ENCODE measurements at regions not wholly inside any gene's neighbourhood (a gene's known extent, or its start where the extent isn't known, plus 50 kb on each side); places are given as distances from the start of the nearest gene placed in this dataset.
A peak's percentile ranks its signal among the peaks of the same experiment; 100 is the strongest.

DNA sequence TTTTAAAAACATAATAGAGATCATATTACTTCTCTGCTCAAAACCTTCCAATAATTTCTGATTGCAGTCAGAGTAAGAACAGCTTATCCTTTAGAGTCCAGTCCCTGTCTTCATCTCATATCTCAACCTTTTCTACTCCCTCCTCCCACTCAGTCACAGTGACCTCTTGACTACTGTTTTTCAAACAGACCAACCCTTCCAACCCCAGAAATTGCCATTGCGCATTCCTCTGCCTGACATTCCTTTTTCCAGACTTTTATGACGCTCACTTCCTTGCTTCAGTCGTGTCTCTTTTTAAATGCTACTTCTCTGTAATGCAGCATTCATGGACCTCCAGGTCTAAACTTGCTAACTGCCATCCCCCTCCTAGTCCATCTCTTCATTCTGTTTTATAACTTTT lies 800.5 kb downstream of the BRINP1 start:
- H3K36me3 Mint-ChIP-seq = no peaks in the 10 kb centered on the region
- POLR2A ChIA-PET (ENCODE audit: partially characterized antibody) = no interaction called here
- Histone ChIP-seq H3K9me3 (ENCODE audit: control insufficient read depth in 1 of 2, low read length in 2 of 2) (no peaks in the 10 kb centered on the region), H3K27me3 (ENCODE audit: insufficient read depth, low read length) (no peaks in the 10 kb centered on the region), H3K4me3 (ENCODE audit: low read length in 2 of 2) (no peak overlapping the region), H3K36me3 (ENCODE audit: insufficient read depth, low read length) (no peaks in the 10 kb centered on the region), H3K4me1 (ENCODE audit: insufficient read depth, low read length) (no peaks in the 10 kb centered on the region), H3K27ac (ENCODE audit: low read depth, low read length) (no peak overlapping the region)
- CTCF ChIA-PET (ENCODE audit: partially characterized antibody) = no interaction called here
- no peak for DNase-seq
- H3K9me3 Mint-ChIP-seq = peaks cover 0 to 10% (median 3%) of the 10 kb centered on the region in 8 donors
- intact Hi-C loops (cut with micrococcal nuclease) = no loop called here
- no peak overlapping the region for H3K27ac Mint-ChIP-seq
- no peak overlapping the region for H3K4me3 Mint-ChIP-seq
- H3K27me3 Mint-ChIP-seq = no peaks in the 10 kb centered on the region
- no peaks in the 10 kb centered on the region for H3K4me1 Mint-ChIP-seq

DNA sequence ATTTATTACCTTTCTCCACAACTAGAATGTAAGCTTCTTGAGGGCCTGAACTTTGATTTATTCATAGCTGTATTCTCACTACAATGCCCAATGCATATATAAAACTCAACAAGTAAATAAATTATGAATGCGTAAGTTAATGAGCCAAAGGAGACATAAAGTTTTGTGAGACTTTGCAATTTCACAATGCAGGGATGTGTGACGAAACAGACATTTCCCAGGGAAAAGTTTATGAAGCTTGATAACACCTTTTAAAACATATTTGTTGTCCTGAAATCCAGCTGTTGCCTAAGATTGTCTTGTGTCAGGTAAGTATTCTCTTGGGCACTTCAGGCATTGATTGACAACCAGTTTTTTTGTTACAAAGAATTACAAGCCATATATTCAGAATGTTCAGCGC lies 800.1 kb downstream of the BRINP1 start:
- Histone ChIP-seq H3K9me3 (ENCODE audit: control insufficient read depth in 1 of 2, low read length in 2 of 2) (no peaks in the 10 kb centered on the region), H3K36me3 (ENCODE audit: insufficient read depth, low read length) (no peaks in the 10 kb centered on the region), H3K27ac (ENCODE audit: low read depth, low read length) (no peak overlapping the region), H3K4me3 (ENCODE audit: low read length in 2 of 2) (no peak overlapping the region), H3K27me3 (ENCODE audit: insufficient read depth, low read length) (no peaks in the 10 kb centered on the region), H3K4me1 (ENCODE audit: insufficient read depth, low read length) (no peaks in the 10 kb centered on the region)
- DNase-seq = no peak
- Mint-ChIP-seq H3K27me3 (no peaks in the 10 kb centered on the region), H3K36me3 (no peaks in the 10 kb centered on the region), H3K4me1 (no peaks in the 10 kb centered on the region), H3K9me3 (peaks cover 0 to 10% (median 3%) of the 10 kb centered on the region in 8 donors), H3K4me3 (no peak overlapping the region), H3K27ac (no peak overlapping the region)
- POLR2A ChIA-PET (ENCODE audit: partially characterized antibody) = no interaction called here
- CTCF ChIA-PET (ENCODE audit: partially characterized antibody) = no interaction called here
- intact Hi-C loops (cut with micrococcal nuclease) = no loop called here

DNA sequence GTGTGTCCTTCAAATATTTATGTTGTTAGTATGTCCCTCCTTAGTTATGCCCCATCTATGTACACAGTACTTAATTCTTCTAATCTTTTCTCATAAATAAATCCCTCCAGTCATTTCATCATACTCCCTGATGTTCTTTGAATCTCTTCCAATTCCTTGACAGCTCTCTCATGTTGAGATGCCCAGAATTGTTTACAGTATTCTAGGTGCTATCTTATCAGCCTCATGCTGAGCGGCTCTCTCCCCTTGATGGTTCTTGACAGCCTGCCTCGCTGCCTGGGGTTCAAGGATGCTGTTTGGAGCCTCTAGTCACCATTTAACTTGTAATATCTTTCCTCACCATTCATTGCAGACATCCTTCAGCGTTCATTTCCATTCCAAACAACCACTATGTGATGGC lies 799.2 kb downstream of the BRINP1 start:
- Histone ChIP-seq H3K9me3 (ENCODE audit: control insufficient read depth in 1 of 2, low read length in 2 of 2) (no peaks in the 10 kb centered on the region), H3K27ac (ENCODE audit: low read depth, low read length) (no peak overlapping the region), H3K4me1 (ENCODE audit: insufficient read depth, low read length) (no peaks in the 10 kb centered on the region), H3K4me3 (ENCODE audit: low read length in 2 of 2) (no peak overlapping the region), H3K27me3 (ENCODE audit: insufficient read depth, low read length) (no peaks in the 10 kb centered on the region), H3K36me3 (ENCODE audit: insufficient read depth, low read length) (no peaks in the 10 kb centered on the region)
- ChIA-PET POLR2A (ENCODE audit: partially characterized antibody) (no interaction called here), CTCF (ENCODE audit: partially characterized antibody) (no interaction called here)
- no peak for DNase-seq
- Mint-ChIP-seq H3K27me3 (no peaks in the 10 kb centered on the region), H3K27ac (no peak overlapping the region), H3K9me3 (peaks cover 0 to 10% (median 1%) of the 10 kb centered on the region in 8 donors), H3K4me1 (no peaks in the 10 kb centered on the region), H3K36me3 (no peaks in the 10 kb centered on the region), H3K4me3 (no peak overlapping the region)
- intact Hi-C loops (cut with micrococcal nuclease) = no loop called here

DNA sequence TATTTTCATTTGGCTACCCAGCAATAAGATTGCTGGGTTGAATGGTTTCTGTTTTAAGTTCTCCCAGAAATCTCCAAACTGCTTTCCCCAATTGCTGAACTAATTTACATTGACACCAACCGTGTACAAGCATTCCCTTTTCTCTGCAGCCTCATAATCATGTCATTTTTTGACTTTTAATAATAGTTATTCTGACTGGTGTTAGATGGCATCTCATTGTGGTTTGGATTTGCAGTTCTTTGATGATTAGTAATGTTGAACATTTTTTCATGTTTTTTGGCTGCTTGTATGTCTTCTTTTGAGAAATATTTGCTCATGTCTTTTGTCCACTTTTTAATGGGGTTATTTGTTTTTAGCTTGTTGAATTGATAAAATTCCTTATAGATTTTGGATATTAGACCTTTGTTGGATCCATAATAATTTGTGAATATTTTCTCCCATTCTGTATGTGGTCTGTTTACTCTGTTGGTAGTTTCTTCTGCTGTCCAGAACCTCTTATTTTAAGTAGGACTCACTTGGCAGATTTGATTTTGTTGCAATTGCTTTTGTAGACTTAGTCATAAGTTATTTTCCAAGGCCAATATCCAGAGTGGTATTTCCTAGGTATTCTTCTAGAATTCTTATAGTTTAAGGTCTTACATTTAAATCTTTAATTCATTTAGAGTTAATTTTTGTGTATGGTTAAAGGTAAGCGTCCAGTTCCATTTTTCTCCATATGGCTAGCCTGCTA lies 793.7 kb downstream of the BRINP1 start:
- DNase-seq = no peak
- Histone ChIP-seq H3K9me3 (ENCODE audit: control insufficient read depth in 1 of 2, low read length in 2 of 2) (no peaks in the 10 kb centered on the region), H3K4me3 (ENCODE audit: low read length in 2 of 2) (no peak overlapping the region), H3K27me3 (ENCODE audit: insufficient read depth, low read length) (no peaks in the 10 kb centered on the region), H3K36me3 (ENCODE audit: insufficient read depth, low read length) (no peaks in the 10 kb centered on the region), H3K4me1 (ENCODE audit: insufficient read depth, low read length) (no peaks in the 10 kb centered on the region), H3K27ac (ENCODE audit: low read depth, low read length) (no peak overlapping the region)
- no peaks in the 10 kb centered on the region for H3K4me1 Mint-ChIP-seq
- intact Hi-C loops (cut with micrococcal nuclease) = no loop called here
- peak overlapping the region in 1 of 7 donors; percentile 33 for H3K27ac Mint-ChIP-seq
- no peak overlapping the region for H3K4me3 Mint-ChIP-seq
- ChIA-PET CTCF (ENCODE audit: partially characterized antibody) (no interaction called here), POLR2A (ENCODE audit: partially characterized antibody) (no interaction called here)
- H3K27me3 Mint-ChIP-seq = no peaks in the 10 kb centered on the region
- no peaks in the 10 kb centered on the region for H3K36me3 Mint-ChIP-seq
- H3K9me3 Mint-ChIP-seq = peaks cover 0 to 14% (median 3%) of the 10 kb centered on the region in 8 donors

DNA sequence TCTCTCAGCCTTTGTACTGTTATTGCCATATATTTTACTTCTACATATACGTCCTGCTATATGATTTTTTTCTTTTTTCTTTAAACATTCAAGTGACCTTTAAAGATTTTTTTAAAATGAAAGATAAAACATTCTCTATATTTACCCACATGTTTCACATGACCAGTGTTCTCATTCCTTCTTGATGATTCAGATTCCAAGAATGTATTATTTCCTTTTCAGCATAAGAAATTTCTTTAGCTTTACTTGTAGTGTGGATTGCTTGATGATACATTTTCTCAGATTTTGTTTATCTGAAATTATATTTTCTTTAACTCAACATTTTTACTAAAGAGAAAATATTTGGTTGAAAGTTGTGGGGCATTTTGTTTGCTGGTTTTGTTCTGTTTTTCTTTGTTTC lies 792.1 kb downstream of the BRINP1 start:
- Mint-ChIP-seq H3K9me3 (peaks cover 0 to 14% (median 3%) of the 10 kb centered on the region in 8 donors), H3K27ac (no peak overlapping the region), H3K36me3 (no peaks in the 10 kb centered on the region), H3K4me3 (no peak overlapping the region), H3K27me3 (no peaks in the 10 kb centered on the region), H3K4me1 (no peaks in the 10 kb centered on the region)
- POLR2A ChIA-PET (ENCODE audit: partially characterized antibody) = no interaction called here
- intact Hi-C loops (cut with micrococcal nuclease) = no loop called here
- Histone ChIP-seq H3K9me3 (ENCODE audit: control insufficient read depth in 1 of 2, low read length in 2 of 2) (no peaks in the 10 kb centered on the region), H3K4me1 (ENCODE audit: insufficient read depth, low read length) (no peaks in the 10 kb centered on the region), H3K27ac (ENCODE audit: low read depth, low read length) (no peak overlapping the region), H3K36me3 (ENCODE audit: insufficient read depth, low read length) (no peaks in the 10 kb centered on the region), H3K4me3 (ENCODE audit: low read length in 2 of 2) (no peak overlapping the region), H3K27me3 (ENCODE audit: insufficient read depth, low read length) (no peaks in the 10 kb centered on the region)
- CTCF ChIA-PET (ENCODE audit: partially characterized antibody) = no interaction called here
- no peak for DNase-seq

DNA sequence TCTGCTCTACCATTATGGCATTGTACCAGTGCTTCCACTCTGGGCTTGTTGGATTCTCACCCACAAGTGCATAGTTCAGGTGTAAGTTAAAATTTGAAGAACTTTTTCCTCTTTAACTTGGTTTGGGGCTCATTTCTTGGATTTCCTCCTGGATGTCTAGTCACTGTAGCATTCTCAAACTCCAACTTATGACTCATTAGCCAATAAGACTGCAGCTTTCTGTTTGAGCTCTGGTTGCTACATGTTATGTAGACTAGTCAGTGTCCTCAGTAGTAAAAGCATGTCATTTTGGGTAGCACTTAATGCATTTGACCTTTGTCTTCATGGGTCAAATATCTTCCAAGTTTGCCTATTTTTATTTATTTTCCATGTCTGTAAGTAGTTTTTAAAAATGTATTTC lies 790.8 kb downstream of the BRINP1 start:
- no peak for DNase-seq
- intact Hi-C loops (cut with micrococcal nuclease) = no loop called here
- Histone ChIP-seq H3K27ac (ENCODE audit: low read depth, low read length) (no peak overlapping the region), H3K4me3 (ENCODE audit: low read length in 2 of 2) (no peak overlapping the region), H3K4me1 (ENCODE audit: insufficient read depth, low read length) (no peaks in the 10 kb centered on the region), H3K36me3 (ENCODE audit: insufficient read depth, low read length) (no peaks in the 10 kb centered on the region), H3K27me3 (ENCODE audit: insufficient read depth, low read length) (no peaks in the 10 kb centered on the region), H3K9me3 (ENCODE audit: control insufficient read depth in 1 of 2, low read length in 2 of 2) (no peaks in the 10 kb centered on the region)
- ChIA-PET POLR2A (ENCODE audit: partially characterized antibody) (no interaction called here), CTCF (ENCODE audit: partially characterized antibody) (no interaction called here)
- no peaks in the 10 kb centered on the region for H3K27me3 Mint-ChIP-seq
- no peak overlapping the region for H3K27ac Mint-ChIP-seq
- H3K4me1 Mint-ChIP-seq = no peaks in the 10 kb centered on the region
- peaks cover 0 to 14% (median 4%) of the 10 kb centered on the region in 8 donors for H3K9me3 Mint-ChIP-seq
- no peaks in the 10 kb centered on the region for H3K36me3 Mint-ChIP-seq
- H3K4me3 Mint-ChIP-seq = no peak overlapping the region

DNA sequence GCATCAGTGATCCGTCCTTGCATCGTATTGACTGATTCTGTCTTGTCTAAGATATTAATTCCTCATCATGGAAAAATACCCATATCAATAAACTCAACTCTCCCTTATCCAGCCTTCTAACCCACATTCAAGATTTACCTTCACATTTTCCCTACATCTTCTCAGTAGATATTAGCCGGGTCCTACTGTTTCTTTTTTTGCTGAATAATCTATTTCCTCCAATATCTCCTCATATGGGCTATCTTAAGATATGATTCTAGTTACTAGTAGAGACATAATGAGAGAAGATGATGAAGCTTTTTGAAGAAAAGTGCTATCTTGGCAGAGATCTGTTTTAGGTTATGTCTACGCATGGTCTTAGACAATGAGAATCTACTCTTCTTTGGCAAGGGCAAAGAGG lies 785.8 kb downstream of the BRINP1 start:
- Mint-ChIP-seq H3K9me3 (peaks cover 0 to 18% (median 4%) of the 10 kb centered on the region in 8 donors), H3K27me3 (no peaks in the 10 kb centered on the region), H3K27ac (no peak overlapping the region), H3K4me1 (no peaks in the 10 kb centered on the region), H3K36me3 (no peaks in the 10 kb centered on the region), H3K4me3 (no peak overlapping the region)
- H3K27ac ChIP-seq (ENCODE audit: low read depth, low read length) = no peak overlapping the region
- H3K4me3 ChIP-seq (ENCODE audit: low read length in 2 of 2) = no peak overlapping the region
- intact Hi-C loops (cut with micrococcal nuclease) = no loop called here
- no peaks in the 10 kb centered on the region for H3K27me3 ChIP-seq (ENCODE audit: insufficient read depth, low read length)
- no peaks in the 10 kb centered on the region for H3K9me3 ChIP-seq (ENCODE audit: control insufficient read depth in 1 of 2, low read length in 2 of 2)
- H3K36me3 ChIP-seq (ENCODE audit: insufficient read depth, low read length) = no peaks in the 10 kb centered on the region
- ChIA-PET POLR2A (ENCODE audit: partially characterized antibody) (no interaction called here), CTCF (ENCODE audit: partially characterized antibody) (no interaction called here)
- H3K4me1 ChIP-seq (ENCODE audit: insufficient read depth, low read length) = no peaks in the 10 kb centered on the region
- no peak for DNase-seq

DNA sequence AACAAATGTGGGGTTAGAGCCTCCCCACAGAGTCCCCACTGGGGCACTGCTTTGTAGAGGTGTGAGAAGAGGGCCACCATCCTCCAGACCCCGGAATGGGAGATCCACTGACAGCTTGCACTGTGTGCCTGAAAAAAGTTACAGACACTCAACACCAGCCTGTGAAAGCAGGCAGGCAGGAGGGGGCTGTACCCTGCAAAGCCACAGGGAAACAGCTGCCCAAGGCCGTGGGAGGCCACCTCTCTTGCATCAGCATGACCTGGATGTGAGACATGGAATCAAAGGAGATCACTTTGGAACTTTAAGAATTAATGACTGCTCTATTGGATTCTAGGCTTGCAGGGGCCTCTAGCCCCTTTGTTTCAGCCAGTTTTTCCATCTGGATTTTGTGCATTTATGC lies 782.3 kb downstream of the BRINP1 start:
- H3K9me3 ChIP-seq (ENCODE audit: control insufficient read depth in 1 of 2, low read length in 2 of 2) = no peaks in the 10 kb centered on the region
- Mint-ChIP-seq H3K27ac (no peak overlapping the region), H3K4me1 (no peaks in the 10 kb centered on the region), H3K36me3 (no peaks in the 10 kb centered on the region), H3K27me3 (no peaks in the 10 kb centered on the region), H3K4me3 (no peak overlapping the region), H3K9me3 (peaks cover 0 to 22% (median 5%) of the 10 kb centered on the region in 8 donors)
- no peak for DNase-seq
- H3K4me1 ChIP-seq (ENCODE audit: insufficient read depth, low read length) = no peaks in the 10 kb centered on the region
- POLR2A ChIA-PET (ENCODE audit: partially characterized antibody) = no interaction called here
- no peaks in the 10 kb centered on the region for H3K27me3 ChIP-seq (ENCODE audit: insufficient read depth, low read length)
- no peaks in the 10 kb centered on the region for H3K36me3 ChIP-seq (ENCODE audit: insufficient read depth, low read length)
- H3K4me3 ChIP-seq (ENCODE audit: low read length in 2 of 2) = no peak overlapping the region
- CTCF ChIA-PET (ENCODE audit: partially characterized antibody) = no interaction called here
- H3K27ac ChIP-seq (ENCODE audit: low read depth, low read length) = no peak overlapping the region
- intact Hi-C loops (cut with micrococcal nuclease) = no loop called here

All from CD4-positive, alpha-beta memory T cell (primary cell).